AG20443 (cell line): ENCODE measurements at regions not wholly inside any gene's neighbourhood (a gene's known extent, or its start where the extent isn't known, plus 50 kb on each side); places are given as distances from the start of the nearest gene placed in this dataset.

Source experiments
- DNase-seq: peaks from one replicate; pipeline ENCODE4 v3.0.0; 2012; ENCODE audit warnings: low spot score, mixed read lengths

GRCh38 chr3:70800951-70801350, 488.5 kb upstream of the MDFIC2 start:
- no peak for DNase-seq

GRCh38 chr3:70789878-70790277, 477.4 kb upstream of the MDFIC2 start:
- no peak for DNase-seq

GRCh38 chr3:70780790-70781189, 468.4 kb upstream of the MDFIC2 start:
- no peak for DNase-seq

- no peak for DNase-seq
Observed at GRCh38 chr3:70779296-70779695, 466.9 kb upstream of the MDFIC2 start.

GRCh38 chr3:70776081-70776480, 463.6 kb upstream of the MDFIC2 start:
- DNase-seq: no peak

- no peak for DNase-seq
Observed at GRCh38 chr3:70775257-70775656, 462.8 kb upstream of the MDFIC2 start.

GRCh38 chr3:70774641-70775040, 462.2 kb upstream of the MDFIC2 start:
- DNase-seq: no peak

GRCh38 chr3:70771426-70772147, 459.1 kb upstream of the MDFIC2 start:
- DNase-seq: no peak

GRCh38 chr3:70770650-70771049, 458.2 kb upstream of the MDFIC2 start:
- DNase-seq: no peak

GRCh38 chr3:70766301-70766700, 453.9 kb upstream of the MDFIC2 start:
- DNase-seq: no peak

GRCh38 chr3:70763894-70764293, 451.5 kb upstream of the MDFIC2 start:
- no peak for DNase-seq

- DNase-seq: no peak
Observed at GRCh38 chr3:70757658-70758057, 445.2 kb upstream of the MDFIC2 start.

- no peak for DNase-seq
Observed at GRCh38 chr3:70755526-70755925, 443.1 kb upstream of the MDFIC2 start.

GRCh38 chr3:70754314-70754713, 441.9 kb upstream of the MDFIC2 start:
- no peak for DNase-seq

GRCh38 chr3:70753572-70753971, 441.1 kb upstream of the MDFIC2 start:
- no peak for DNase-seq

GRCh38 chr3:70752051-70752450, 439.6 kb upstream of the MDFIC2 start:
- DNase-seq: no peak

- no peak for DNase-seq
Observed at GRCh38 chr3:70749122-70749521, 436.7 kb upstream of the MDFIC2 start.

- no peak for DNase-seq
Observed at GRCh38 chr3:70748593-70748992, 436.2 kb upstream of the MDFIC2 start.

GRCh38 chr3:70747847-70748246, 435.4 kb upstream of the MDFIC2 start:
- DNase-seq: no peak

- DNase-seq: no peak
Observed at GRCh38 chr3:70744536-70744935, 432.1 kb upstream of the MDFIC2 start.

- no peak for DNase-seq
Observed at GRCh38 chr3:70743754-70744153, 431.3 kb upstream of the MDFIC2 start.

GRCh38 chr3:70742081-70742480, 429.6 kb upstream of the MDFIC2 start:
- no peak for DNase-seq

GRCh38 chr3:70740872-70741271, 428.4 kb upstream of the MDFIC2 start:
- DNase-seq: no peak

- DNase-seq: no peak
Observed at GRCh38 chr3:70740071-70740470, 427.6 kb upstream of the MDFIC2 start.
